Retinal pigment epithelial cell (primary cell): ENCODE measurements at regions not wholly inside any gene's neighbourhood (a gene's known extent, or its start where the extent isn't known, plus 50 kb on each side); places are given as distances from the start of the nearest gene placed in this dataset.

Experiments
- DNase-seq: peaks from one replicate; pipeline ENCODE4 v3.0.0-alpha.2; 2010; ENCODE audit warnings: low read depth
- H3K4me3 ChIP-seq: 2 replicates; pipeline ENCODE4 v1.5.1; 2011; ENCODE audit warnings: mild to moderate bottlenecking, low read length, control low read depth, moderate library complexity
- TF ChIP-seq, protein P1 (sequence below): conservative IDR thresholded peaks from 2 replicates; pipeline ENCODE4 v1.5.1; 2011; ENCODE audit warnings: low read depth, low read length, control low read depth, inconsistent platforms

DNA sequence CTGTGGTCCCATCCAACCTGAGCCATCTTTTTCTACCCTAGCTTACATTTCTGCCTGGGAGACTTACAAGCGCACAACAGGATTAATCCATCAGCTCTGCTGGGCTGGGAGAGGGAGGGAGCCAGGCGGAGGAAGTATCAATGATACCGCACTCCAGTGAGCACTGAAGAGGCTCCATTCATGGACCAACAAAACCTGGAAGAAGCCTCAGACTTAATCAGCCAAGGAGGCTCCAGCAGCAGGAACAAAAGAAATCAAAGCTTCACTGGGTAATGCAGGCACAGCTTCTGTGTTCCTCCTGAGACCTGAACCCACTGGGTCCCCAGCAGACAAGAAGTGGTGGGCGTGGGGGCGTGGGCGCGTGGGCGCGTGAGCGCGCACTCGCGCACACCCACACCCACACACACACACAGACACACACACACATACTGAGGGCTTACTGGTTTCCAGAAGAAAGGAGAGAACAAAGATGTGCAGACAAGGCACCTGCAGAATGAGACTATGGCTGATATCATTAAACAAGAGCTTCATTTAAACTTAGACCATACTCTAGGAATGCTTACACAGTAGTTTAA lies 87.0 kb upstream of the BOC start:
- TF ChIP-seq, protein P1, sequence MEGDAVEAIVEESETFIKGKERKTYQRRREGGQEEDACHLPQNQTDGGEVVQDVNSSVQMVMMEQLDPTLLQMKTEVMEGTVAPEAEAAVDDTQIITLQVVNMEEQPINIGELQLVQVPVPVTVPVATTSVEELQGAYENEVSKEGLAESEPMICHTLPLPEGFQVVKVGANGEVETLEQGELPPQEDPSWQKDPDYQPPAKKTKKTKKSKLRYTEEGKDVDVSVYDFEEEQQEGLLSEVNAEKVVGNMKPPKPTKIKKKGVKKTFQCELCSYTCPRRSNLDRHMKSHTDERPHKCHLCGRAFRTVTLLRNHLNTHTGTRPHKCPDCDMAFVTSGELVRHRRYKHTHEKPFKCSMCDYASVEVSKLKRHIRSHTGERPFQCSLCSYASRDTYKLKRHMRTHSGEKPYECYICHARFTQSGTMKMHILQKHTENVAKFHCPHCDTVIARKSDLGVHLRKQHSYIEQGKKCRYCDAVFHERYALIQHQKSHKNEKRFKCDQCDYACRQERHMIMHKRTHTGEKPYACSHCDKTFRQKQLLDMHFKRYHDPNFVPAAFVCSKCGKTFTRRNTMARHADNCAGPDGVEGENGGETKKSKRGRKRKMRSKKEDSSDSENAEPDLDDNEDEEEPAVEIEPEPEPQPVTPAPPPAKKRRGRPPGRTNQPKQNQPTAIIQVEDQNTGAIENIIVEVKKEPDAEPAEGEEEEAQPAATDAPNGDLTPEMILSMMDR = no peak
- no peak overlapping the region for H3K4me3 ChIP-seq
- no peak for DNase-seq

DNA sequence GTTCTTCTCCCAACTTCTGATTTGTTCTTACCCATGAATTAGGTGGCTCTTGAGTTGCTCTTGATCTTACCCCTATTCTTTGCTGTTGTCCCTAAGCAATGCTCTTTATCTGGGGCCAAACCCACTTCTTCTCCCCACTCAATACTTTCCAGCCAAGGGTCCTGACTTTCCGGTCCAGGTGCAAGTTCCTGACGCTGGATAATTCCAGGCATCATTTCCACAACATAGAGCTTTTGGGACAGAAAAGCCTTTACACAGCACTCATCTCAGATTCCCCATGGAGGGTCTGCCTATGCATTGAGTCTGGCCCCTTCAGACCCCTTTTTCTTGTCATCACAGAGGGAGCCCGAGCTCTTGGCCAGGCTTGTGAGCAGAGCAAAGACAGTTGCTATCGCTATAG lies 85.4 kb upstream of the BOC start:
- TF ChIP-seq, protein P1 = no peak
- no peak for DNase-seq
- no peak overlapping the region for H3K4me3 ChIP-seq

DNA sequence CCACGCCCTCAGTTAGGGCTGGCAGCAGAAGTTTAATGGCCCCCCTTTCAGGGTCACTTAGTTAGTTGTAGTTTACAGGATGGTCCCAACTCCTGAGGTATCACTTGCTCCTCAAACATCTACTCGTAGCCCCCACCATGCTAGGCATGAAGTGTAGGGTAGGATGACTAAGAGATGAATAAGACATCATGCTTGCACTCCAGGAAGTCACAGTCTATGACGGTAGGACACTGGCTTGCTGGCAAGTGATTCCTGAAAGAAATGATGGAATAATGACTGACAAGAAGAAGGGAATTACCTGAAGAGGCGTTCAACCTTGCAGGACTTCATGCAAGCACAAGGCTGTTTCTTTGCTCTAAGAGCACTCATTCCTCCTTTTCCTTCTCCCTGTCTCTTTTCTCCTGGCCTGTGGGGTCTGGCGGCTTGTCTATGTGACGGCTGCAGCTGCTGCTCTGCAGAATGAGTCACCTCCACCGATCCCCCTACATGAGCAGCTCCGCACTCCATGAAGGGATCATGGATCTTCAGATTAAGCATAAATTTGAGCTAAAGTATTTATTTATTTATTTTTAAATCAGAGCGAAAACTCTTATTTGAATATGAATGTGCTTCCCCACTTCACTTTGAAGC lies 82.9 kb upstream of the BOC start:
- no peak overlapping the region for H3K4me3 ChIP-seq
- TF ChIP-seq, protein P1 = no peak
- DNase-seq = no peak

DNA sequence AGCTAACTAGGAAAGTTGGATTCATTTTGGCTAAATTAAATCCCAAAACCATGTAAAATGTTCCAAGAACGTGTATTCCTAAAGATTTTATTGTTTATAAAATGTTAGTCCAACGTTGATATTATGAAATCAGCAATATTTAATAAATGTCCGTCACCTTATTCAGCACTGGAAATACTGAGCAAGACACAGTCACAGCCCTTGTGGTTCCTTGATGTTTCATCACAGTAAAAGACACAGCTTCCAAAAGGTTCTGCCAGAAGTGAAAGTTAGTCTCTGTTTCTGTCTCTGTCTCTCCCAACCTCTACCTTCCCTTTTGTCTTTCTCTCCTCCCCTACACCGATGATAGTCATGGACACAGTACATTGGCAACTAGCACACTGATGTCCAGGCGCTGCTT lies 82.2 kb upstream of the BOC start:
- TF ChIP-seq, protein P1 = no peak
- no peak for DNase-seq
- H3K4me3 ChIP-seq = no peak overlapping the region

DNA sequence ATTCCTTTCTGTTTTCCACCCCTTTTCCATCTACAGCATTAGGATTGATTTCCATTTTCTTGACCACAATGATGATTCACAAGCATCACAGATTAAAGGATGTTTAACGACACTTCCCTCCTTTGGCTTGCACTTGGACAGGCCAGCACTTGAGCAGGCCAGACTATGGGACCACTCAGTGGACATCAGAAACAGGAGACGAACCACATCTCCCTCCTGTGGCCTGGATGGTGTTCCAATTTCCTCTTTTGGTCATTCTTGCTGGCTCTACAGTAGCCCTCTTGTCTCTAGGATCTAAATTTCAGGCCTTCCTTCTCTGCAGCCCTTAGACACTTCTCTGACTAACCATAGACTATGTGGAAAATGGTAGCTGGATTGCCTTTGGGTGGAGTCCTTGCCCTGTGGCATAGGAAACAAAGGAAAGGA lies 78.8 kb upstream of the BOC start:
- no peak for DNase-seq
- no peak overlapping the region for H3K4me3 ChIP-seq
- TF ChIP-seq, protein P1 = no peak

DNA sequence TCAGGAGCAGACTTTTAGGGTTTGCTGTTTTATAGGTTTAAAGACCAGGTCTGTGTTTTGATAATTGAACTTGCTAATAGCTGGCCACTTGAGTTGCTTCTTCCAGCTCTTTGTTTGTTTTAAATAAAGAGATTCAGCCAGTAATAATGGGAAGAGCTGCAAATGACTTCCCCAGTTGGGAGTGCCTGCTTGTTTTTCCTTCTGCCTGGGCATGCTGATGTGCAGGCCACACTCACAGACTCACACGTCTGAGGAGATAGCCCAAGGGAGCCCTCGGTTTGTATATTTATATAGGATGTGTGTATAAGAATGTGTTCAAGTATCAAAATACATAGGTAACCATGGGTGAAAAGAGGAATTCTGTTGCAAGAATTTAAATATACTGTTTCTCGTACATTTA lies 78.2 kb upstream of the BOC start:
- no peak overlapping the region for H3K4me3 ChIP-seq

More for the DNA sequence above, 78.2 kb upstream of the BOC start:
- TF ChIP-seq, protein P1 = no peak
- DNase-seq = no peak
